ENCODE measurements at regions not wholly inside any gene's neighbourhood (a gene's known extent, or its start where the extent isn't known, plus 50 kb on each side); places are given as distances from the start of the nearest gene placed in this dataset.
A peak's percentile ranks its signal among the peaks of the same experiment; 100 is the strongest.

DNA sequence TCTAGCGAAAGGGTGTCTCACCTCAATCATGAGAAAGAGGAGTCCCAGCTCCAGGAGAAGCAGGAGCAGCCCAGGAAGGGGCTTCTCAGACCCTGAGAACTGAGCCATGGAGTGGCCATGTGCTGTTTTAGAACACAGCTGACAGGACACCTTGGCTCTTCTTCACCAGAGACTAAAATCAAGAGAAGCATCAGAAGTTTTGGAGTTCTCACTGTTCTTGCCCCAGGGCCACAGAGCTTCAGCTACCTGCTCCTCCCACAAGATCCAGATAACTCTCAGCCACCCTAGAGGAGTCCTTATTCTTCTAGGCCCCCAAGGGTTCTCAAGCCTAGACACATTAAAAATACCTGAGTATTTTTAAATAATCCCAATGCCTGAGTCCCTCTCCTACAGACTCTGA lies 99.6 kb upstream of the ATP8B1 start:
- DNase-seq (ENCODE audit: low read depth) = no peak
- TF ChIP-seq, protein P1, sequence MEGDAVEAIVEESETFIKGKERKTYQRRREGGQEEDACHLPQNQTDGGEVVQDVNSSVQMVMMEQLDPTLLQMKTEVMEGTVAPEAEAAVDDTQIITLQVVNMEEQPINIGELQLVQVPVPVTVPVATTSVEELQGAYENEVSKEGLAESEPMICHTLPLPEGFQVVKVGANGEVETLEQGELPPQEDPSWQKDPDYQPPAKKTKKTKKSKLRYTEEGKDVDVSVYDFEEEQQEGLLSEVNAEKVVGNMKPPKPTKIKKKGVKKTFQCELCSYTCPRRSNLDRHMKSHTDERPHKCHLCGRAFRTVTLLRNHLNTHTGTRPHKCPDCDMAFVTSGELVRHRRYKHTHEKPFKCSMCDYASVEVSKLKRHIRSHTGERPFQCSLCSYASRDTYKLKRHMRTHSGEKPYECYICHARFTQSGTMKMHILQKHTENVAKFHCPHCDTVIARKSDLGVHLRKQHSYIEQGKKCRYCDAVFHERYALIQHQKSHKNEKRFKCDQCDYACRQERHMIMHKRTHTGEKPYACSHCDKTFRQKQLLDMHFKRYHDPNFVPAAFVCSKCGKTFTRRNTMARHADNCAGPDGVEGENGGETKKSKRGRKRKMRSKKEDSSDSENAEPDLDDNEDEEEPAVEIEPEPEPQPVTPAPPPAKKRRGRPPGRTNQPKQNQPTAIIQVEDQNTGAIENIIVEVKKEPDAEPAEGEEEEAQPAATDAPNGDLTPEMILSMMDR (conservative IDR thresholded peaks at IDR 0.05; ENCODE audit: low read depth, low read length) = no peak
- H3K4me3 ChIP-seq (ENCODE audit: low read depth, low read length) = no peak overlapping the region

DNA sequence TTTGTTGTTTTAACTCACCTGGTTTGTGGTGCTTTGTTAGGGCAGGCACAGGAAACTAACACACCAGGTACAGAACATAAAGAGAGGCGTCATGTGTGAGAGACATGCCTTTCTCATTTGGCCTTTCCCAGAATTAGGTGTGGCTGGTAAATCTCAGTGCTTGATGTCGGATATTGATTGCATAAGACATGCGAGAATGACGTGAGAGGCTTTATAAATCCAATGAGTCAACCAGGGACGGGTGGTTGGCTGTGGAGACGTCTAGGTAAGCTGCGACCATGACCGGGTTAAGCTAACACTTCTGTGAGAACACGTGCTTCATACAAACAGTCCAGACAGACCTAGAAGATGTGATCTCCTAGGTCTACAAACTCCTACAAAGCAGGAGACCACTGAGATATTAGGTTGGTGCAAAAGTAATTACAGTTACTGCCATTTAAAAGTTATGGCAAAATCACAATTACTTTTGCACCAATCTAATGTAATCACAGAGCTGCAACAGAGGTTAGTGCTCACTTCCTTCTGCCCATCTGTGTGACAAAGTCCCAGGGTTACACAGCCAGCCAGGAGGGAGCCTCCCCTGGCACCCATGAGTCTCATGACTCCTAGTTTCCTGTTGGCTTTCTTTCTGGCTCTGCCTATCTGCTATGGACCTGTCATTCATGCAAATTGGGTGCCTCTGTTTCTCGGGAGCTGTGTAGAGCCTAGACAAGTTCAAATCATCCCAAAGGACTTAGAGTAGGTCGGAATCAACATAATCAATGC lies 98.9 kb upstream of the ATP8B1 start:
- TF ChIP-seq, protein P1 (conservative IDR thresholded peaks at IDR 0.05; ENCODE audit: low read depth, low read length) = no peak
- DNase-seq (ENCODE audit: low read depth) = peak; percentile 58
- no peak overlapping the region for H3K4me3 ChIP-seq (ENCODE audit: low read depth, low read length)

DNA sequence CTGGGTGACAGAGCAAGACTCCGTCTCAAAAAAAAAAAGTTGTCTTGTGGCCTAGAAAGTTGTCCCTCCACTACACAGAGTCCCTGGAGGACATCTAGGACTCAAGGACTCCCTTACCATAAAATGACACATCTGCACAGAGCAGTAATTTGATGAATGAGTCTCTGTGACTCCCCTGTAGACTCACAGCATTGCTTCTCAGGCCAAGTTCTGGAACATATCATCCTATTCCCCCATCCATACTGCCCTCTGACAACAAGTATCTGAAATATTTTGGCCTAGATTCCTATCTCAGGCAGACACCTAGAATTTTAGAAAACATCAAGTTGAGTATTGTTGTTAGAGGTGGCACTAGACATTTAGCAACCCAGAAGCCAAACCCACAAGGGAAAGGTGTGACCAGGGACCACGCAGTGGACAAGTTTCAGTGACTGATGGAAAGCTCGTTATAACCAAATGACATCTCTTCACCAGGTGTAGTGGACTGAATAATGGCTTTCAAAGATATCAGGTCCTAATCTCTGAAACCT lies 97.9 kb upstream of the ATP8B1 start:
- TF ChIP-seq, protein P1 (conservative IDR thresholded peaks at IDR 0.05; ENCODE audit: low read depth, low read length) = no peak
- DNase-seq (ENCODE audit: low read depth) = no peak
- H3K4me3 ChIP-seq (ENCODE audit: low read depth, low read length) = no peak overlapping the region

DNA sequence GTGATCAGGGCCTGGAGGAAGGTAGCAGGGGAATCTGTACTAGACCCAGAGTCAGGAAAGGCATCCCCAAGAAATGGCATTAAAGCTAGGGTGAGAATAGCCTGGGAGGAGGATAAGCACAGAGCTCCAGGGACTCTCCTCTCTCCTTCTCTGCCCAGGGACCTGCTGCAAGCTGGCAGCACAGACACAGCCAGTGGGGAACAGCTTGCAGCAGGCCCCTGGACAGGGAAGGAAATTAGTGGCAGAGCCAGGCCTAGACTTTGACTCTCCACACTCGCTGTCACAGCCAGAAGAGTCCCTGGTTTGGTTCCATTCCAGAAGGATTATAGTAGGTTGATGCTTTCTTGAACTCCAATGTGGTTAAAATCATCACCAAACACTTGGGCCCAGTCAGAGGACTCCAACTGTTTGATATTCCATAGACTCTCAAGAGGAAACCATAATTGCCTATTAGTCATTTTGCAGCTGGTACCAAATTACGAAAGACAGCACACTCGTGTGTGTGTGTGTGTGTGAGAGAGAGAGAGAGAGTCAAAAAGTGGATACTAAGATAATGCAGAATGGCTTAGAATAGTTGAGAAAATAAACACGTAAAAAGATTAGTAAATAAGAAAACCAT lies 95.5 kb upstream of the ATP8B1 start:
- DNase-seq (ENCODE audit: low read depth) = peak; percentile 75

DNA sequence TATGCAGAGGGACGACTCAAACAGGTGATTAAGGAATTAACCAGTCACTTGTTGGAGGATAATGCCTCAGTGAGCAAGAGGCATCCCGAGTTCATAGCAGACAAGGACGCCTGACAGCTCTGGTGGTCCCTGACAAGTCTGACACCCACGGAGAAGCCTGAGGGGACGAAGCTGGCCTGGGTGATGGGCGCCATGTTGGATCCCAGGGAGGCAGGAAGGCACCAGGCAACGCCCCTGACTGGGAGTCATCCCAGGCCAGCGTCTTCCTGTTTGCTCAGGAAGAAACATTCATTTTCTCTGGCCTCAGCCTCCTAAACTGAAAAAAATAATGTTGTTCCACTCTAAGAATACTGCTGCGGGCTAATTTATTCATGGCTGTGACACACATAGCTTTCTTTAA lies 92.1 kb upstream of the ATP8B1 start:
- no peak for DNase-seq (ENCODE audit: low read depth)
- no peak overlapping the region for H3K4me3 ChIP-seq (ENCODE audit: low read depth, low read length)
- TF ChIP-seq, protein P1 (conservative IDR thresholded peaks at IDR 0.05; ENCODE audit: low read depth, low read length) = no peak

More for the DNA sequence above, 95.5 kb upstream of the ATP8B1 start:
- no peak overlapping the region for H3K4me3 ChIP-seq (ENCODE audit: low read depth, low read length)
- TF ChIP-seq, protein P1 (conservative IDR thresholded peaks at IDR 0.05; ENCODE audit: low read depth, low read length) = no peak

DNA sequence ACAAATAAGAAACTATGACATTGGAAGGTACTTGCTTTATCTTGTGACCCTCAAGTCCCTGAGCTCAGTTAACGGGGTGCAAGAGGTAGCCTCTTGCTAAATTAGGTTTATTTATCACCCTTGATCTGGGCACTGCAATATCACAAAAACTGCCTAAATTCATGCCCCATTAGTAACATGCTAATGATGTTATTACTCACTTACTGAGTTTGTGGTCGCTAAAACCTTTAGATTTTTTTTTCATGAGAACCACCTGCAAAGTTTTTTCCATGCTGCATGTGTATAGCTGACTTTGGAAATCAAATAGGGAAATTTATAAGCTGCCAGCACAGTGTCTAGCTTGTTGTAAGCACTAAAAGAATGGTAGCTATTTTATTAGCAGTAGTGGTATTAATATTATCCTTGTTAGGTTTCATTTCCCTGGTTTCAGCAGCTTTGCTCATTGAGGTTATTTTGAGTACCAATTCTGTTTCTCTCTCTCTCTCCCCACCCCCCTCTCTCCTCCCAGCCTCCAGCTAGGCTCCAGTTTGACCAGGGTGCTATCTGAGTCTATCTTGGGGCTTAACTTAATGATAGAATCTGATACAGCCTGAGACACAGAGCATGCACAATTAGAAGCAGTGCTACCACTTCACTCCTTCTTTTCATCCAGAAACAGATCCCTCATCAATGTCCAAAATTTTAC lies 88.7 kb upstream of the ATP8B1 start:
- H3K4me3 ChIP-seq (ENCODE audit: low read depth, low read length) = no peak overlapping the region
- TF ChIP-seq, protein P1 (conservative IDR thresholded peaks at IDR 0.05; ENCODE audit: low read depth, low read length) = no peak
- DNase-seq (ENCODE audit: low read depth) = no peak

All from choroid plexus epithelial cell (primary cell).